Natural killer cell (primary cell): ENCODE measurements at regions not wholly inside any gene's neighbourhood (a gene's known extent, or its start where the extent isn't known, plus 50 kb on each side); places are given as distances from the start of the nearest gene placed in this dataset.
A peak's percentile ranks its signal among the peaks of the same experiment; 100 is the strongest.

Experiments
- ATAC-seq, 3 donors: fragments of 150-1000 bp in 2 of 3; fragments of 200-7000 bp in 1 of 3; cut with Tn5 transposase; 1 replicate in 1 of 3; 2 replicates in 2 of 3; pipeline ENCODE4 v1.10.0; 2021; ENCODE audit warnings: mild to moderate bottlenecking in 2 of 3, moderate library complexity in 2 of 3
- DNase-seq, 2 donors: peaks; one replicate each; pipeline versions ENCODE4 v3.0.0 to v3.0.0-alpha.2; 2013 to 2021; ENCODE audit warnings: mixed read lengths in 1 of 2
- H3K27ac ChIP-seq: one replicate; pipeline ENCODE4 v1.5.1; 2013; ENCODE audit warnings: mild to moderate bottlenecking, low read length
- H3K27me3 ChIP-seq: one replicate; pipeline ENCODE4 v1.6.1; 2013; ENCODE audit warnings: low read length; ENCODE audit not compliant: control insufficient read depth, insufficient read depth
- H3K36me3 ChIP-seq: one replicate; pipeline ENCODE4 v1.6.1; 2013; ENCODE audit warnings: low read length; ENCODE audit not compliant: control insufficient read depth, insufficient read depth
- H3K4me1 ChIP-seq: one replicate; pipeline ENCODE4 v1.6.1; 2013; ENCODE audit warnings: low read length; ENCODE audit not compliant: control insufficient read depth, insufficient read depth
- H3K4me3 ChIP-seq: one replicate; pipeline ENCODE4 v1.5.1; 2013; ENCODE audit warnings: low read length
- H3K9me3 ChIP-seq: one replicate; pipeline ENCODE4 v1.6.1; 2013; ENCODE audit warnings: low read length; ENCODE audit not compliant: control insufficient read depth, insufficient read depth
- H3K27ac Mint-ChIP-seq, 2 donors: one replicate each; pipeline ENCODE4 v1.8.0; 2022; ENCODE audit warnings: mild to moderate bottlenecking in 2 of 2, mixed read lengths in 2 of 2, moderate library complexity in 1 of 2
- H3K27me3 Mint-ChIP-seq, 2 donors: one replicate each; pipeline ENCODE4 v1.8.0; 2022; ENCODE audit warnings: low read depth in 2 of 2, mixed read lengths in 2 of 2
- H3K36me3 Mint-ChIP-seq: one replicate; pipeline ENCODE4 v1.8.0; 2022; ENCODE audit warnings: mixed read lengths
- H3K4me1 Mint-ChIP-seq, 2 donors: one replicate each; pipeline ENCODE4 v1.8.0; 2022; ENCODE audit warnings: mixed read lengths in 2 of 2
- H3K4me3 Mint-ChIP-seq: one replicate; pipeline ENCODE4 v1.8.0; 2022; ENCODE audit warnings: mild to moderate bottlenecking, moderate library complexity, mixed read lengths
- H3K9me3 Mint-ChIP-seq, 2 donors: one replicate each; pipeline ENCODE4 v1.8.0; 2022; ENCODE audit warnings: mixed read lengths in 2 of 2
- CTCF ChIP-seq: fragments of 200-600 bp; IDR thresholded peaks from one replicate; pipeline ENCODE4 v1.8.0; 2022; ENCODE audit warnings: antibody characterized with exemption
- WGBS: methylation state at CpG from one replicate; pipeline ENCODE4 v1.1.7; 2013; ENCODE audit warnings: missing lambda C conversion rate; ENCODE audit not compliant: insufficient coverage; 5-methylcytosine and 5-hydroxymethylcytosine counted together
- intact Hi-C: fragments of 100-400 bp; cut with micrococcal nuclease; formaldehyde crosslinking; loops from one replicate; pipeline ENCODE4 v1.14.2; 2022

- Mint-ChIP-seq H3K27ac (no peak overlapping the region), H3K27me3 (no peaks in the 10 kb centered on the region), H3K36me3 (peaks cover 4% of the 10 kb centered on the region), H3K4me1 (peaks cover 53 to 55% of the 10 kb centered on the region in 2 donors), H3K4me3 (no peak overlapping the region), H3K9me3 (peaks cover 1 to 2% of the 10 kb centered on the region in 2 donors)
- H3K4me1 ChIP-seq, result peaks cover 29% of the 10 kb centered on the region
- H3K27me3 ChIP-seq, result no peaks in the 10 kb centered on the region
- no peak for DNase-seq
- ATAC-seq, result no peak
- no peak for TF ChIP-seq CTCF
- no peak overlapping the region for H3K4me3 ChIP-seq
- no peak overlapping the region for H3K27ac ChIP-seq
- H3K36me3 ChIP-seq, result no peaks in the 10 kb centered on the region
- intact Hi-C loops, result no loop called here
- peaks cover 5% of the 10 kb centered on the region for H3K9me3 ChIP-seq
- WGBS, result 95% methylated on average over 4 of the region's 5 CpGs
Observed at GRCh38 chr2:8046849-8047248, 635.0 kb upstream of the ID2 start.

- TF ChIP-seq CTCF, result no peak
- H3K27me3 ChIP-seq, result no peaks in the 10 kb centered on the region
- WGBS, result 93% methylated on average over 4 of the region's 4 CpGs
- peak overlapping the region; percentile 59 to 74 for H3K27ac Mint-ChIP-seq
- no peaks in the 10 kb centered on the region for H3K36me3 ChIP-seq
- H3K4me1 Mint-ChIP-seq, result peaks cover 71 to 74% of the 10 kb centered on the region in 2 donors
- DNase-seq (no peak), ATAC-seq (no peak)
- no peak overlapping the region for H3K27ac ChIP-seq
- no peaks in the 10 kb centered on the region for H3K27me3 Mint-ChIP-seq
- intact Hi-C loops, result no loop called here
- no peaks in the 10 kb centered on the region for H3K9me3 ChIP-seq
- H3K4me3 ChIP-seq, result no peak overlapping the region
- peak overlapping the region; percentile 65 for H3K4me3 Mint-ChIP-seq
- H3K9me3 Mint-ChIP-seq, result no peaks in the 10 kb centered on the region
- H3K36me3 Mint-ChIP-seq, result no peaks in the 10 kb centered on the region
- peaks cover 35% of the 10 kb centered on the region for H3K4me1 ChIP-seq
Observed at GRCh38 chr2:8049176-8049575, 632.7 kb upstream of the ID2 start.

- no peak overlapping the region for H3K4me3 ChIP-seq
- no peaks in the 10 kb centered on the region for H3K36me3 ChIP-seq
- DNase-seq, result no peak
- H3K9me3 ChIP-seq, result no peaks in the 10 kb centered on the region
- no peaks in the 10 kb centered on the region for H3K9me3 Mint-ChIP-seq
- H3K27me3 ChIP-seq, result no peaks in the 10 kb centered on the region
- peak overlapping the region; percentile 65 for H3K4me3 Mint-ChIP-seq
- H3K27me3 Mint-ChIP-seq, result no peaks in the 10 kb centered on the region
- intact Hi-C loops, result no loop called here
- H3K4me1 Mint-ChIP-seq, result peaks cover 67 to 75% of the 10 kb centered on the region in 2 donors
- whole genome bisulfite sequencing, result 27% methylated on average over 3 of the region's 3 CpGs
- H3K4me1 ChIP-seq, result peaks cover 35% of the 10 kb centered on the region
- no peak for TF ChIP-seq CTCF
- peak; percentile 65 to 83 (median 75) for ATAC-seq
- H3K27ac ChIP-seq, result peak overlapping the region; percentile 27
- H3K36me3 Mint-ChIP-seq, result no peaks in the 10 kb centered on the region
- peak overlapping the region; percentile 59 to 74 for H3K27ac Mint-ChIP-seq
Observed at GRCh38 chr2:8049851-8050571, 631.8 kb upstream of the ID2 start.

- ATAC-seq (no peak), DNase-seq (no peak)
- Mint-ChIP-seq H3K36me3 (peaks cover 8% of the 10 kb centered on the region), H3K27me3 (no peaks in the 10 kb centered on the region), H3K9me3 (peaks cover 0 to 2% of the 10 kb centered on the region in 2 donors), H3K4me1 (peaks cover 46 to 66% of the 10 kb centered on the region in 2 donors), H3K4me3 (no peak overlapping the region), H3K27ac (peak overlapping the region; percentile 27 to 72)
- Histone ChIP-seq H3K4me3 (no peak overlapping the region), H3K36me3 (no peaks in the 10 kb centered on the region), H3K27ac (no peak overlapping the region), H3K9me3 (no peaks in the 10 kb centered on the region), H3K4me1 (peaks cover 35% of the 10 kb centered on the region), H3K27me3 (no peaks in the 10 kb centered on the region)
- no peak for TF ChIP-seq CTCF
- intact Hi-C loops, result no loop called here
Observed at GRCh38 chr2:8053216-8053615, 628.6 kb upstream of the ID2 start.
